ENCODE measurements at regions not wholly inside any gene's neighbourhood (a gene's known extent, or its start where the extent isn't known, plus 50 kb on each side); places are given as distances from the start of the nearest gene placed in this dataset.
"Not testable (repeated sequence)": the region's sequence is repeated elsewhere in the genome, so short reads cannot be mapped to it uniquely, and the experiment has no call there.

- no peak for DNase-seq
Measured at GRCh38 chrX:66902081-66902480, 263.2 kb upstream of the EDA2R start.

- DNase-seq, result no peak
Measured at GRCh38 chrX:66900886-66901285, 262.0 kb upstream of the EDA2R start.

- DNase-seq, result no peak
Measured at GRCh38 chrX:66892004-66892403, 253.1 kb upstream of the EDA2R start.

DNA sequence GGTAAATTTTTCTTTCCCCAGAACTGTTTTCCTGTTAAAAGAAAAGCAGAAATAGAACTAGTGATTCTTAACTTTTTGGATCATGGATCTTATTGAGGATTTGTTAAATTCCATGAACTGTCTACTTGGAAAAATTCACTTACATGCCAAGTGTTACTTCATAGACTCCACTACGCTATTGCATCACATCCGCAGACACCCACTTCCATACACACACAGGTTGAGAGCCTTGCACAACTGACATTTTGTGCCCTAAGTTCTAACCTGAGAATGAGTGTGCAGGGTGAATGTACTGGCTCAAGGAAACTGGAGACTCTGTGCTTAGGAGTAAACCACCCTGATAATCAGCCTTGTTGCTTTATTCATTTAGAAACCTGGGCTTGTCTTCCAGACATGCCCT is 250.5 kb upstream of the EDA2R start:
- DNase-seq, result no peak

GRCh38 chrX:66882101-66882500 is 243.2 kb upstream of the EDA2R start:
- no peak for DNase-seq

- DNase-seq, result no peak
Measured at GRCh38 chrX:66876776-66877175, 237.9 kb upstream of the EDA2R start.

DNA sequence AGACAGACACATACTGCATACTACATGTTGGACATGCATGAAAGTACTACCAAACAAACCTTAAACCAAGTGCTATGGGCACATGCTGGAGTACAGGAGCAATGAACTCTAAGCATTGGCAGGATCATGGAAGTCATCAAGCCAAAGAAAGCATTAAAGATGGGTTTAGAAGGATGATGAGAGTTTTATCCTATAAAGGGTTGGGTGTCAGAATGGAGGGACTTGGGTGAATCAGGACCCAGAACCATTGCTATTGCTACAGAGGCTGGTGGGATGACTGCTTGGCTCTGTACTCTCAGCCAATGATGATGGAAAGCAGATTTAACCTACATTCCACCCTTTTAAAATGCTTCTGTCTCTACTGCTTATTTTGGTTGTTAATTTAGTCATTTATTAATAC is 233.9 kb upstream of the EDA2R start:
- DNase-seq, result no peak

DNA sequence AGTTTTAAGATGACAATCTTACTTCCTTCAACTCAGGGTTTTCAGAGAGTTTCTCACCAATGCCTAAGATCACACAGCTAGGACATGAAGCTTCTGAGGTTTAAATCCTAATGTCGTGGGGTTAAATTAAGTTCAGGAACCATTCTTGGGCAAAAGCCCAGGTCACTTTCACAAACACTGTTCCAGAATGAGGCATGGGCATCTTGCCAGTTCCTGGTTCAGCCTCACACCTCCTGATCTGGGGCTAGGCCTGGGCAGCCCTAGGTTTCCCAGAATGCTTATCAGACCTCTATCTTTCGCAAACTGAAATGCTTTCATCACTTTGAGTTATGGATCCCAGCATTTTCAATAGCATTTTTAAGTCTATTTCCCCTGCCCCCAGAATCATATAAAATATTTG is 224.8 kb upstream of the EDA2R start:
- no peak for DNase-seq

DNA sequence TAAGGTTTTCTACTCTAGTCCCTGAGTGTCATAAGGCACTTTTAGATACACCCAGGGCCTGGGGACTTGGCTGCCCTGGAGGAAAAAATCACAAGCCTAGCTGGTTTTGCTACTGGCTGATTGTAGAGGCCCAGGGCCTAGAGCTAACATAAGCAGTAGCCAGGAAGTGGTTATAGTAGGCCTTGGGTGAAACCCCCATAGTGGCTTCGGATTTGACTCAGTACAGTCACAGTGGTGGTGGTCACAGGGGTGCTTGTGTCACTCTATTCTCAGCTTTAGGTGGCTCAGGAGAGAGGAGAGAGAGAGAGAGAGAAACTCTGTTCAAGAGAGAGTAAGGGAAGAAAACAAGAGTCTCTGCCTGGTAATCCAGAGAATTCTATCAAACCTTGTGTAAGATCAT is 194.5 kb upstream of the EDA2R start:
- no peak for DNase-seq

DNA sequence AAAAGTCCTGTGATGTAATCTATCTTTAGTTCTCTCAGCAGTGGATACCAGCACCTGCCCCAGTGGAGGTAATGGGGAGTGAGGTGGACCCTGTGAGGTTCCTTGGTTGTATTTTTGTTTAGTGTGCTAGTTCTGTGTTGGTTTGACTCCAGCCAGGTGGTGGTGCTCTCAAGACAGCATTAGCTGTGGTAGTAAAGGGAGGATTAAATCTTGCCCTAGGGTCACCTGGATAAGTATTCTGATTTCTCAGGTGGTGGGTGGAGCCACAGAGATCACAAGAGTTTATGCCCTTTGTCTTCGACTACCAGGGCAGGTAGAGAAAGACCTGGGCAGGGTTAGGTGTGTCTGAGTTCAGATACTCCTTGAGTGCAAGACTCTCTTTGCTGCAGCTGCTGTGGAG is 176.3 kb upstream of the EDA2R start:
- no peak for DNase-seq

GRCh38 chrX:66794514-66794913 is 155.6 kb upstream of the EDA2R start:
- DNase-seq, result not testable (repeated sequence)

- no peak for DNase-seq
Measured at GRCh38 chrX:66766318-66766717, 127.4 kb upstream of the EDA2R start.

DNA sequence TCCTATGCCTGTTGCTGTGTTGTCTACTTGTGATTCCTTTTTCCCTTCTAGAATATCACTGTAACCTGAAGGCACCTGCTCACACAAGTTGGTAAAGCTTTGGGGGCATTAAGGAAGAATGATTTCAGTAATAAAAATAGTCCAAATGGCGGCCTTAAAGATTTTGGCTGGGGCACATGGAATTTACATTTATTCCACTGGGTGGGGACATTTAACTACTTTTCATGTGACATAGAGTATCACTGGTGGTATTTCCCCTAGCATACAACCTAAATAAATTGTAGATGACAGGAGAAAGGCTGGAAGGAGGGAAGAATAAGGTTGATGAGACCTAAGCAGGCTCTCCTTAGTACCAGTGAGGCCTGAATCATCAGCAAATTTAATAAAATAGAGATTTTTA is 121.8 kb upstream of the EDA2R start:
- no peak for DNase-seq

GRCh38 chrX:66756717-66757116 is 117.8 kb upstream of the EDA2R start:
- DNase-seq, result no peak

GRCh38 chrX:66751136-66751782 is 112.4 kb upstream of the EDA2R start:
- no peak for DNase-seq

DNA sequence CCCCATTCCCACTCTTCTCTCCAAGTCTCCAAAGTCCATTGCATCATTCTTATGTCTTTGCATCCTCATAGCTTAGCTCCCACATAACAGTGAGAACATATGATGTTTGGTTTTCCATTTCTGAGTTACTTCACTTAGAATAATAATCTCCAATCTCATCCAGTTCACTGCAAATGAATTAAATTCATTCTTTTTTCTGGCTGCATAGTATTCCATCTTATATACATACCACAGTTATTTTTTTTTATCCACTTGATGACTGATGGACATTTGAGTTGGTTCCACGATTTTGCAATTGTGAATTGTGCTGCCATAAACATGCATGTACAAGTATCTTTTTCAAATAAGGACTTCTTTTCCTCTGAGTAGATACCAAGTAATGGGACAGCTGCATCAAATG is 105.6 kb upstream of the EDA2R start:
- DNase-seq, result not testable (repeated sequence)

GRCh38 chrX:66731398-66731797 is 92.5 kb upstream of the EDA2R start:
- peak; percentile 63 for DNase-seq

DNA sequence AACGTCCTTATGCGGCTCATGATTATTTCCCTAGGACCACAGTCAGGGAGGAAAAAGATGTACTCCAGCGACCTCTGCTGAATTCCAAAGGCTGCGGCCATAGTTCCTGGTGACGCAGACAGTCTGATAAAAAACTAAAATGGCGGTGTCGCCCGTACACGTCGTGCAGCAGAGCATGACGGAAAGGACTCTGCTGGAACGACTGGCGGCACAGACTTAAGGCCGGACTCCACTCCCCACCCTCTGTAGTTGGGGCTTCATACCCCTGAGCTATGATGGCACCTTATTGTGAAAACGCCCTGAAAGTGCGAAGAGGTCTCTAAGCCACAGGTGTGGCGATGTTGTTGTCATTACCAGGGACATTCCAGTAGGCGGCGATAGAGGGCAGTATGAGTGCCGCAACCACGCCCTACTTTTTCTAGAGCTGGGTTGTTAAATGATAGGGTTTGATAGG is 90.0 kb upstream of the EDA2R start:
- peak; percentile 60 for DNase-seq

GRCh38 chrX:66717926-66718325 is 79.0 kb upstream of the EDA2R start:
- no peak for DNase-seq

- DNase-seq, result no peak
Measured at GRCh38 chrX:66698273-66699204, 59.7 kb upstream of the EDA2R start.

DNA sequence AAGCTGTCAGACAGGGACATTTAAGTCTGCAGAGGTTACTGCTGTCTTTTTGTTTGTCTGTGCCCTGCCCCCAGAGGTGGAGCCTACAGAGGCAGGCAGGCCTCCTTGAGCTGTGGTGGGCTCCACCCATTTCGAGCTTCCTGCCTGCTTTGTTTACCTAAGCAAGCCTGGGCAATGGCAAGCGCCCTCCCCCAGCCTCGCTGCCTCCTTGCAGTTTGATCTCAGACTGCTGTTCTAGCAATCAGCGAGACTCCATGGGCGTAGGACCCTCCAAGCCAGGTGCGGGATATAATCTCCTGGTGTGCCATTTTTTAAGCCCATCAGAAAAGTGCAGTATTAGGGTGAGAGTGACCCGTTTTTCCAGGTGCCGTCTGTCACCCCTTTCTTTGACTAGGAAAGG is 53.6 kb upstream of the EDA2R start:
- DNase-seq, result not testable (repeated sequence)
